NB4 (cell line): ENCODE measurements at regions not wholly inside any gene's neighbourhood (a gene's known extent, or its start where the extent isn't known, plus 50 kb on each side); places are given as distances from the start of the nearest gene placed in this dataset.

ENCODE experiments used
- CTCF ChIP-seq: IDR thresholded peaks from one replicate; pipeline ENCODE4 v1.5.1; 2012; ENCODE audit warnings: low read depth, low read length
- POLR2A ChIP-seq: IDR thresholded peaks from 2 replicates; pipeline ENCODE4 v1.6.1; 2011; ENCODE audit warnings: mild to moderate bottlenecking; ENCODE audit not compliant: insufficient read length; ENCODE audit errors: extremely low read depth

- TF ChIP-seq CTCF, result no peak
- no peak for TF ChIP-seq POLR2A
Observed at GRCh38 chr3:30435861-30436331, 170.5 kb upstream of the TGFBR2 start.
